OCI-LY3 (cell line): ENCODE measurements at regions not wholly inside any gene's neighbourhood (a gene's known extent, or its start where the extent isn't known, plus 50 kb on each side); places are given as distances from the start of the nearest gene placed in this dataset.

ENCODE experiments used
- H2AFZ ChIP-seq: fragments of 200-600, 300-600 bp; shearing (Covaris generic); 2 replicates; pipeline ENCODE4 v1.6.0; 2014; ENCODE audit warnings: antibody characterized with exemption, low read depth, low read length
- H3K27ac ChIP-seq: fragments of 200-600, 300-600 bp; sonication (generic); 2 replicates; pipeline ENCODE4 v1.5.1; 2014; ENCODE audit warnings: mild to moderate bottlenecking, low read length, moderate library complexity, mixed read lengths
- H3K27me3 ChIP-seq: fragments of 200-600, 300-600 bp; sonication (generic); 2 replicates; pipeline ENCODE4 v1.6.1; 2014; ENCODE audit warnings: low read depth, low read length, mixed read lengths
- H3K36me3 ChIP-seq: fragments of 200-600, 300-600 bp; sonication (generic); replicated peaks from 2 replicates; pipeline ENCODE3; 2014; ENCODE audit warnings: low read depth, low read length, mixed read lengths
- H3K4me1 ChIP-seq: fragments of 300-600, 200-600 bp; sonication (generic); 2 replicates; pipeline ENCODE4 v1.6.1; 2014; ENCODE audit warnings: low read length, mixed read lengths
- H3K4me2 ChIP-seq: fragments of 200-600, 300-600 bp; sonication (generic); 2 replicates; pipeline ENCODE4 v1.6.1; 2014; ENCODE audit warnings: low read length, mixed read lengths
- H3K4me3 ChIP-seq: fragments of 300-600, 200-600 bp; sonication (generic); 2 replicates; pipeline ENCODE4 v1.5.1; 2014; ENCODE audit warnings: antibody characterized with exemption, mild to moderate bottlenecking, low read length, moderate library complexity
- H3K79me2 ChIP-seq: fragments of 300-600, 200-600 bp; shearing (Covaris generic); 2 replicates; pipeline ENCODE4 v1.6.1; 2014; ENCODE audit warnings: mild to moderate bottlenecking, low read length, mixed read lengths
- H3K9ac ChIP-seq: fragments of 300-600, 200-600 bp; shearing (Covaris generic); 2 replicates; pipeline ENCODE4 v1.6.0; 2014; ENCODE audit warnings: mild to moderate bottlenecking, low read length, moderate library complexity
- H3K9me3 ChIP-seq: fragments of 200-600, 300-600 bp; shearing (Covaris generic); 2 replicates; pipeline ENCODE4 v1.6.1; 2014; ENCODE audit warnings: low read length, mixed read lengths; ENCODE audit not compliant: insufficient read depth
- H4K20me1 ChIP-seq: fragments of 200-600, 300-600 bp; sonication (generic); 2 replicates; pipeline ENCODE4 v1.6.1; 2016; ENCODE audit warnings: low read length, mixed read lengths; ENCODE audit not compliant: insufficient read depth
- EZH2phosphoT487 ChIP-seq: fragments of 200-600 bp; shearing (Covaris generic); IDR thresholded peaks from 2 replicates; pipeline ENCODE4 v1.6.1; 2018; ENCODE audit warnings: antibody characterized with exemption, mixed run types, low read depth
- TF ChIP-seq, protein P1 (sequence below): fragments of 200-600, 300-600 bp; sonication (generic); IDR thresholded peaks from 2 replicates; pipeline ENCODE4 v1.5.1; 2014; ENCODE audit warnings: antibody characterized with exemption, low read length, low read depth

DNA sequence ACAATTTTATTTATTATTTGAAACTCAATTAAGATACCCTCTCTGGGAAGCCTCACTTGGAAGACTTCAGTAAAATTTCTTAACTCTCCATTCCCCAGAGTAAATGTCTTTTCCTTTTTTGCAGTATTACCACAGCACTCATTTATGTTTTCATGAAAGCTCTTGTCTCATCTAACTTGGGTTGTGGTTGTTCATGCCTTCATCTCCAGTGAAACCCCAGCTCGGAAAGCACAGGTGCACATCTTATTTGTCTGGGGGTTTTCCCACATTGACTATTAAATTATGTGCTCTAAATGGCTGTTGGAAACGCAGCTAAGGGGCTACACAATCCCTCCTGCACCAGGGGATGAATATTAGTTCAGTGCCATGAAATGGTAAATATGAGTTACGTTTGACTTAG lies 954.2 kb upstream of the RAG2 start:
- H2AFZ ChIP-seq, result peak overlapping the region; percentile 24; the same call in 1 of the 2 replicates
- H3K9ac ChIP-seq, result no peak overlapping the region
- no peaks in the 10 kb centered on the region for H3K36me3 ChIP-seq
- H4K20me1 ChIP-seq, result no peaks in the 10 kb centered on the region
- peaks cover 8% of the 10 kb centered on the region for H3K4me1 ChIP-seq
- H3K27ac ChIP-seq, result no peak overlapping the region
- H3K4me3 ChIP-seq, result 0 out of 2 replicates have a peak overlapping the region, but pooled peaks have one; percentile 14
- H3K79me2 ChIP-seq, result no peaks in the 10 kb centered on the region
- TF ChIP-seq, protein P1, sequence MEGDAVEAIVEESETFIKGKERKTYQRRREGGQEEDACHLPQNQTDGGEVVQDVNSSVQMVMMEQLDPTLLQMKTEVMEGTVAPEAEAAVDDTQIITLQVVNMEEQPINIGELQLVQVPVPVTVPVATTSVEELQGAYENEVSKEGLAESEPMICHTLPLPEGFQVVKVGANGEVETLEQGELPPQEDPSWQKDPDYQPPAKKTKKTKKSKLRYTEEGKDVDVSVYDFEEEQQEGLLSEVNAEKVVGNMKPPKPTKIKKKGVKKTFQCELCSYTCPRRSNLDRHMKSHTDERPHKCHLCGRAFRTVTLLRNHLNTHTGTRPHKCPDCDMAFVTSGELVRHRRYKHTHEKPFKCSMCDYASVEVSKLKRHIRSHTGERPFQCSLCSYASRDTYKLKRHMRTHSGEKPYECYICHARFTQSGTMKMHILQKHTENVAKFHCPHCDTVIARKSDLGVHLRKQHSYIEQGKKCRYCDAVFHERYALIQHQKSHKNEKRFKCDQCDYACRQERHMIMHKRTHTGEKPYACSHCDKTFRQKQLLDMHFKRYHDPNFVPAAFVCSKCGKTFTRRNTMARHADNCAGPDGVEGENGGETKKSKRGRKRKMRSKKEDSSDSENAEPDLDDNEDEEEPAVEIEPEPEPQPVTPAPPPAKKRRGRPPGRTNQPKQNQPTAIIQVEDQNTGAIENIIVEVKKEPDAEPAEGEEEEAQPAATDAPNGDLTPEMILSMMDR, result no peak
- no peak for TF ChIP-seq EZH2phosphoT487
- H3K4me2 ChIP-seq, result peak overlapping the region; percentile 36
- H3K27me3 ChIP-seq, result no peaks in the 10 kb centered on the region
- no peaks in the 10 kb centered on the region for H3K9me3 ChIP-seq

DNA sequence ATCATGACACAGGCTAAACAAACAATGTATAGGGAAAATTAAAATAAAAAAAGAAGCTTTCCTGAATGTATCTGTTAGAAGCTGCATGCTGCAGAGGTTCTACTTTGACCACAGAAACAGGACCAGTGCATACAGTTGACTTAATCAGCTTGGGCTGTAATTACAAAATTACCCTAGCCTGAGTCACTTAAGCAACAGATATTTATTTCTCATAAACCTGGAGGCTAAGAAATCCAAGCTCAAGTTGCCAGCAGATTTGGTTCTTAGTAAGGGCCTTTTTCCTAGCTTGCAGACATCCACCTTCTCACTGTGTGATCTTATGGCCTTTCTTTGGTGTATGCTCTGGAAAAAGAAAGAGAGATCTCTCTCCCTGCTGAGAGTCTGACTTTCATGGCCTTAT lies 946.5 kb upstream of the RAG2 start:
- Histone ChIP-seq H3K27ac (no peak overlapping the region), H3K9me3 (no peaks in the 10 kb centered on the region)

DNA sequence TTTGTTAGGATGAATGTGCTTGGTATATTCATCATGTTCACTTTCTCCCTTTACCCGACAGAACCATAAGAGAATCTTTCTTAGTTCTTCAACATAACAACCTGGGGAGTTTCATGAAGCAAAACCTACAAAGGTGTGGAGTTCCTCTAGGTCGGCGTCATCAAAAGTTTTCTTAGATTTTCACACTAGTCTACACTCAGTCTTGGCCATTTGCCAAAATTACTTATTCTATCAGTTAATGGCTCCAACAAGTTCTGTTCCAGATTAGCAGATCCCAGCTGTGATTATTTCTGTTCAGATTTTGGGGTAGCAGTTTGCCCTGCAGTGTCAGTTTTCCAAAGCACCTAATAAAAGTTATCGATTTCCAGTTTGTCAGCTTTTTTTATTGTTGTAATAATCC lies 935.8 kb upstream of the RAG2 start:
- TF ChIP-seq, protein P1, result no peak
- TF ChIP-seq EZH2phosphoT487, result no peak

More for the DNA sequence above, 946.5 kb upstream of the RAG2 start:
- H3K36me3 ChIP-seq, result no peaks in the 10 kb centered on the region
- no peaks in the 10 kb centered on the region for H4K20me1 ChIP-seq
- no peak overlapping the region for H2AFZ ChIP-seq
- H3K27me3 ChIP-seq, result no peaks in the 10 kb centered on the region
- H3K9ac ChIP-seq, result no peak overlapping the region
- no peak overlapping the region for H3K4me3 ChIP-seq
- no peaks in the 10 kb centered on the region for H3K79me2 ChIP-seq
- H3K4me1 ChIP-seq, result no peaks in the 10 kb centered on the region
- H3K4me2 ChIP-seq, result no peak overlapping the region
- TF ChIP-seq EZH2phosphoT487, result no peak
- TF ChIP-seq, protein P1, result no peak

DNA sequence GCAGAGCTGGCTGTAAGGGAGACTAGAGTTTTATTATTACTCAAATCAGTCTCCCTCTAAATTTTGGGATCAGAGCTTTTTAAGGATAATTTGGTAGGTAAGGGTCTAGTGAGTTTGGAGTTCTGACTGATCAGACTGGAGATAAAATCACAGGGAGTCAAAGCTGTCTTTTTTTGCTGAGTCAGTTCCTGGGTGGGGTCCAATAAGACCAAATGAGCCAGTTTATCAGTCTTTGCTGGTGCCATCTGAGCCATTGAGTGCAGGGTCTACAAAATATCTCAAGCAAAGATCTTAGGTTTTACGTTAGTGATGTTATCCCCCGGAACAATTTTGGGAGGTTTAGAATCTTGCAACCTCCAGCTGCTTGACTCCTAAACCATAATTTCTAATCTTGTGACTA lies 935.1 kb upstream of the RAG2 start:
- H4K20me1 ChIP-seq, result no peaks in the 10 kb centered on the region
- H3K27me3 ChIP-seq, result no peaks in the 10 kb centered on the region
- H3K9ac ChIP-seq, result no peak overlapping the region
- H3K4me2 ChIP-seq, result no peak overlapping the region
- H3K9me3 ChIP-seq, result peaks cover 11% of the 10 kb centered on the region; the same call in 1 of the 2 replicates
- no peak for TF ChIP-seq EZH2phosphoT487
- TF ChIP-seq, protein P1, result no peak
- H2AFZ ChIP-seq, result no peak overlapping the region
- H3K4me1 ChIP-seq, result no peaks in the 10 kb centered on the region
- no peak overlapping the region for H3K27ac ChIP-seq
- H3K4me3 ChIP-seq, result no peak overlapping the region
- H3K79me2 ChIP-seq, result no peaks in the 10 kb centered on the region
- no peaks in the 10 kb centered on the region for H3K36me3 ChIP-seq

More for the DNA sequence above, 935.8 kb upstream of the RAG2 start:
- no peaks in the 10 kb centered on the region for H4K20me1 ChIP-seq
- no peaks in the 10 kb centered on the region for H3K79me2 ChIP-seq
- H2AFZ ChIP-seq, result no peak overlapping the region
- no peaks in the 10 kb centered on the region for H3K36me3 ChIP-seq
- no peaks in the 10 kb centered on the region for H3K4me1 ChIP-seq
- H3K9ac ChIP-seq, result no peak overlapping the region
- no peak overlapping the region for H3K4me2 ChIP-seq
- H3K9me3 ChIP-seq, result peaks cover 9% of the 10 kb centered on the region; the same call in 1 of the 2 replicates
- H3K4me3 ChIP-seq, result no peak overlapping the region
- H3K27ac ChIP-seq, result no peak overlapping the region
- no peaks in the 10 kb centered on the region for H3K27me3 ChIP-seq
